H1 (cell line): ENCODE measurements at regions not wholly inside any gene's neighbourhood (a gene's known extent, or its start where the extent isn't known, plus 50 kb on each side); places are given as distances from the start of the nearest gene placed in this dataset.
"Not testable (repeated sequence)": the region's sequence is repeated elsewhere in the genome, so short reads cannot be mapped to it uniquely, and the experiment has no call there.

Experiments used
- CTCF ChIA-PET: fragments of 300-600 bp; sonication (Branson Sonifier 250); formaldehyde crosslinking; loops from one replicate; lab custom pipeline; 2021; ENCODE audit not compliant: partially characterized antibody; lab: Charles Lee
- POLR2A ChIA-PET: fragments of 300-600 bp; sonication (Branson Sonifier 250); formaldehyde crosslinking; loops from one replicate; lab custom pipeline; 2021; ENCODE audit warnings: inconsistent platforms; ENCODE audit not compliant: partially characterized antibody; lab: Charles Lee
- DNase-seq, 2 experiments: peaks; one replicate each; pipeline versions ENCODE4 v3.0.0 to v3.0.0-alpha.2; 2010 to 2022; ENCODE audit warnings: low spot score in 2 of 2, low read depth in 1 of 2, mixed read lengths in 1 of 2
- FAIRE-seq: peaks from 2 replicates; lab custom pipeline; 2011; peaks lifted over from hg19 to GRCh38; lab: Jason Lieb, UNC
- H2AFZ ChIP-seq: 2 replicates; pipeline ENCODE4 v1.8.1; 2012; ENCODE audit warnings: low read length, inconsistent platforms
- H2AK5ac ChIP-seq: 2 replicates; pipeline ENCODE4 v1.6.1; 2013; ENCODE audit warnings: low read depth, low read length
- H2BK120ac ChIP-seq: replicated peaks from 2 replicates; pipeline ENCODE3; 2013; ENCODE audit warnings: low read depth, low read length, inconsistent platforms
- H2BK12ac ChIP-seq: 2 replicates; pipeline ENCODE4 v1.6.1; 2013; ENCODE audit warnings: low read depth, low read length
- H2BK15ac ChIP-seq: 2 replicates; pipeline ENCODE4 v1.6.1; 2013; ENCODE audit warnings: low read length
- H2BK20ac ChIP-seq: 2 replicates; pipeline ENCODE4 v1.6.1; 2013; ENCODE audit warnings: low read length
- H2BK5ac ChIP-seq: 2 replicates; pipeline ENCODE4 v1.6.1; 2013; ENCODE audit warnings: low read depth, low read length
- H3K14ac ChIP-seq: 2 replicates; pipeline ENCODE4 v1.6.1; 2013; ENCODE audit warnings: inconsistent platforms; ENCODE audit not compliant: insufficient read length
- H3K18ac ChIP-seq: 2 replicates; pipeline ENCODE4 v1.6.1; 2013; ENCODE audit warnings: low read length; ENCODE audit errors: extremely low read depth
- H3K23ac ChIP-seq: 2 replicates; pipeline ENCODE4 v1.6.1; 2013; ENCODE audit warnings: inconsistent platforms; ENCODE audit not compliant: insufficient read length
- H3K23me2 ChIP-seq: 2 replicates; pipeline ENCODE4 v1.6.1; 2013; ENCODE audit warnings: low read depth, low read length
- H3K27ac ChIP-seq: 2 replicates; pipeline ENCODE4 v1.6.1; 2011; ENCODE audit warnings: low read depth, low read length, inconsistent platforms
- H3K27me3 ChIP-seq, 4 experiments: replicated peaks in 1 of 4; 1 replicate in 1 of 4; 2 replicates in 3 of 4; pipeline versions ENCODE4 v1.6.1 to v1.8.1; 2011 to 2013; ENCODE audit warnings: low read length in 3 of 4, mild to moderate bottlenecking in 3 of 4, inconsistent platforms in 2 of 4, mixed read lengths in 2 of 4, moderate library complexity in 1 of 4; ENCODE audit not compliant: control insufficient read depth in 3 of 4, insufficient read depth in 3 of 4; ENCODE audit errors: extremely low read depth in 1 of 4
- H3K36me3 ChIP-seq, 4 experiments: 2 replicates each; pipeline versions ENCODE4 v1.6.1 to v1.8.1; 2011 to 2013; ENCODE audit warnings: mild to moderate bottlenecking in 4 of 4, low read length in 3 of 4, moderate library complexity in 2 of 4, control low read depth in 1 of 4, inconsistent platforms in 1 of 4; ENCODE audit not compliant: insufficient read depth in 4 of 4, control insufficient read depth in 2 of 4
- H3K4ac ChIP-seq: replicated peaks from 2 replicates; pipeline ENCODE3; 2013; ENCODE audit warnings: low read length, low read depth, mixed read lengths, inconsistent platforms; ENCODE audit not compliant: insufficient read length
- H3K4me1 ChIP-seq, 4 experiments: replicated peaks in 1 of 4; 1 replicate in 1 of 4; 2 replicates in 3 of 4; pipeline versions ENCODE4 v1.6.1 to v1.8.1; 2011 to 2013; ENCODE audit warnings: low read length in 3 of 4, inconsistent platforms in 2 of 4, mixed read lengths in 1 of 4; ENCODE audit not compliant: insufficient read depth in 4 of 4, control insufficient read depth in 3 of 4
- H3K4me2 ChIP-seq, 2 experiments: 2 replicates each; pipeline versions ENCODE4 v1.6.1 to v1.8.1; 2011 to 2013; ENCODE audit warnings: low read depth in 2 of 2, low read length in 2 of 2, control low read depth in 1 of 2, inconsistent platforms in 1 of 2, mild to moderate bottlenecking in 1 of 2; ENCODE audit not compliant: insufficient read depth in 1 of 2
- H3K4me3 ChIP-seq, 4 experiments: fragments of 200-600, 300-600 bp in 1 of 4; sonication (generic), shearing (Covaris generic), sonication (Bioruptor Twin) in 1 of 4; 2 replicates each; pipeline versions ENCODE4 v1.5.1 to v1.8.1; 2011 to 2016; ENCODE audit warnings: low read length in 4 of 4, low read depth in 3 of 4, control low read depth in 2 of 4, inconsistent platforms in 2 of 4, mild to moderate bottlenecking in 2 of 4, mixed read lengths in 1 of 4, moderate library complexity in 1 of 4; ENCODE audit not compliant: insufficient read depth in 2 of 4; ENCODE audit errors: extremely low read depth in 1 of 4
- H3K56ac ChIP-seq: replicated peaks from 2 replicates; pipeline ENCODE3; 2013; ENCODE audit warnings: low read depth, mild to moderate bottlenecking, mixed read lengths, low read length, inconsistent platforms; ENCODE audit not compliant: insufficient read length
- H3K79me1 ChIP-seq: 2 replicates; pipeline ENCODE4 v1.6.1; 2013; ENCODE audit warnings: low read depth, low read length, control low read depth
- H3K79me2 ChIP-seq, 2 experiments: 2 replicates each; pipeline versions ENCODE4 v1.6.1 to v1.8.1; 2012 to 2013; ENCODE audit warnings: low read length in 2 of 2, mild to moderate bottlenecking in 2 of 2, inconsistent platforms in 1 of 2; ENCODE audit not compliant: insufficient read depth in 2 of 2, control insufficient read depth in 1 of 2
- H3K9ac ChIP-seq, 4 experiments: replicated peaks in 1 of 4; 1 replicate in 1 of 4; 2 replicates in 3 of 4; pipeline versions ENCODE4 v1.6.1 to v1.8.1; 2011 to 2013; ENCODE audit warnings: low read depth in 3 of 4, low read length in 3 of 4, control low read depth in 2 of 4, mild to moderate bottlenecking in 2 of 4, moderate library complexity in 2 of 4, inconsistent platforms in 1 of 4; ENCODE audit errors: extremely low read depth in 1 of 4
- H3K9me3 ChIP-seq, 2 experiments: 2 replicates each; pipeline versions ENCODE4 v1.6.1 to v1.8.1; 2012 to 2013; ENCODE audit warnings: mild to moderate bottlenecking in 2 of 2, moderate library complexity in 2 of 2, control low read depth in 1 of 2, inconsistent platforms in 1 of 2, low read depth in 1 of 2, low read length in 1 of 2, mixed read lengths in 1 of 2; ENCODE audit not compliant: insufficient read depth in 2 of 2
- H4K20me1 ChIP-seq, 2 experiments: replicated peaks in 1 of 2; 2 replicates each; pipeline versions ENCODE3 to v1.8.1; 2011 to 2013; ENCODE audit warnings: inconsistent platforms in 2 of 2, low read length in 2 of 2, mild to moderate bottlenecking in 1 of 2; ENCODE audit not compliant: insufficient read depth in 2 of 2, control insufficient read depth in 1 of 2
- H4K5ac ChIP-seq: 2 replicates; pipeline ENCODE4 v1.6.1; 2013; ENCODE audit warnings: low read length, low read depth, mixed read lengths, inconsistent platforms; ENCODE audit not compliant: insufficient read length
- H4K8ac ChIP-seq: 2 replicates; pipeline ENCODE4 v1.8.0; 2013; ENCODE audit warnings: mild to moderate bottlenecking, moderate library complexity, low read length, inconsistent platforms; ENCODE audit not compliant: insufficient read depth; ENCODE audit errors: extremely low read depth
- H4K91ac ChIP-seq: replicated peaks from 2 replicates; pipeline ENCODE3; 2013; ENCODE audit warnings: low read length, mixed read lengths, inconsistent platforms; ENCODE audit not compliant: insufficient read length
- WGBS, 2 experiments: shearing (Covaris generic) in 1 of 2; methylation state at CpG; one replicate each; pipeline versions ENCODE4 v1.1.6 to v1.1.7; 2013 to 2015; ENCODE audit warnings: low lambda C conversion rate in 2 of 2, mixed read lengths in 2 of 2, inconsistent platforms in 1 of 2, low coverage in 1 of 2, missing lambda C conversion rate in 1 of 2; ENCODE audit not compliant: insufficient replicate concordance in 2 of 2, insufficient coverage in 1 of 2, insufficient read length in 1 of 2; ENCODE audit errors: extremely low coverage in 1 of 2, missing lambda C conversion rate in 1 of 2; 5-methylcytosine and 5-hydroxymethylcytosine counted together
- TF ChIP-seq, protein P1 (sequence below): IDR thresholded peaks from 2 replicates; pipeline ENCODE4 v1.6.1; 2011; ENCODE audit warnings: low read length, improper control_type of control experiment

DNA sequence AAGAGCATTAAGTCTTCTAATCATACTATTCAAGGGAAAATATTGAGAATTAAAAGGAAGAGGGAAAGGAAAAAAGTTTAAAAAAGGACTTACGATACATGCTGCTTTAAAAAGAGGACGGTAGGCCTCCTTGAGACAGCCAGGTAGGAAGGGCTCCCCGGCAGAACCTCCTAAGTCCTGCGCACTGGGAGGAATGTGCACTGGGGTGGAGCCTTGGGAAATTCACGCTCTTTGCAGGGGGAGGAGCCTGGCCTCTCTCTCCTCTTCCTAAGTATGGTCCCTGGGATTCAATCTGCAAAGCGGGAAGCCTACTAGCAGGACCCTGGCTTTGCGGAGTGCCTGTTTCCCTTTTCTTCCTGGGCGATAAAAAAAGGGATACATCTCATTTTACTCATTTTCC lies 553.0 kb downstream of the RPS29 start (continued):
- TF ChIP-seq, protein P1, sequence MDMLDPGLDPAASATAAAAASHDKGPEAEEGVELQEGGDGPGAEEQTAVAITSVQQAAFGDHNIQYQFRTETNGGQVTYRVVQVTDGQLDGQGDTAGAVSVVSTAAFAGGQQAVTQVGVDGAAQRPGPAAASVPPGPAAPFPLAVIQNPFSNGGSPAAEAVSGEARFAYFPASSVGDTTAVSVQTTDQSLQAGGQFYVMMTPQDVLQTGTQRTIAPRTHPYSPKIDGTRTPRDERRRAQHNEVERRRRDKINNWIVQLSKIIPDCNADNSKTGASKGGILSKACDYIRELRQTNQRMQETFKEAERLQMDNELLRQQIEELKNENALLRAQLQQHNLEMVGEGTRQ, result no peak
- TF ChIP-seq, all 59 proteins: peak for 0

DNA sequence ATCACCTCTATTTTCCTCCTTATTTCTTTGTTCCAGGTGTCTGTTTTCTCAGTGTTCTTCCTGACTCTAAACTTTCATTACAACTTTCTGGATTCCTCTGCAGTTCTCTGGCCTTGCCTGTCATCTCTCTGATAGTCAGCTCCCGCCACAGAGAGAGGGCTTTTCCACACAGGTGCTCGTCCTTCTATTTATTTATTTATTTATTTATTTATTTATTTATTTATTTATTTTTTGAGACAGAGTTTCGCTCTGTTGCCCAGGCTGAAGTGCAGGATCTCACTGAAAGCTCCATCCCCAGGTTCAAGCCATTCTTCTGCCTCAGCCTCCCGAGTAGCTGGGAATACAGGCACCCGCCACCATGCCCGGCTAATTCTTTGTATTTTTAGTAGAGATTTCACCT lies 554.5 kb downstream of the RPS29 start:
- H3K9ac ChIP-seq, H2BK12ac ChIP-seq, H4K91ac ChIP-seq, H3K56ac ChIP-seq, H2BK5ac ChIP-seq, H3K27ac ChIP-seq, H3K4me1 ChIP-seq, H3K23ac ChIP-seq, H2AFZ ChIP-seq, H3K14ac ChIP-seq, H2AK5ac ChIP-seq, POLR2A ChIA-PET, H4K5ac ChIP-seq, H2BK20ac ChIP-seq, H3K27me3 ChIP-seq, H3K36me3 ChIP-seq, H2BK15ac ChIP-seq, H4K20me1 ChIP-seq, H3K79me2 ChIP-seq, DNase-seq, H2BK120ac ChIP-seq, H3K23me2 ChIP-seq, H3K4me3 ChIP-seq, H4K8ac ChIP-seq, H3K4me2 ChIP-seq, H3K79me1 ChIP-seq, FAIRE-seq, H3K9me3 ChIP-seq, H3K4ac ChIP-seq, H3K18ac ChIP-seq: not testable (repeated sequence)
- 75% methylated on average over 6 of the region's 6 CpGs; no CpG with 5 or more reads in 1 of the 2 experiments for WGBS, 2 experiments
- CTCF ChIA-PET, result interaction anchor here (1.5 kb wide), 1 partner anchor 8 kb away, joined by 4 read pairs; no protein-coding TSS in a partner anchor
